ENCODE measurements at regions not wholly inside any gene's neighbourhood (a gene's known extent, or its start where the extent isn't known, plus 50 kb on each side); places are given as distances from the start of the nearest gene placed in this dataset.
"Not testable (repeated sequence)": the region's sequence is repeated elsewhere in the genome, so short reads cannot be mapped to it uniquely, and the experiment has no call there.

GRCh38 chr2:128671981-128672757, 353.5 kb upstream of the HS6ST1 start:
- not testable (repeated sequence) for DNase-seq

- not testable (repeated sequence) for DNase-seq
These were observed 361.0 kb upstream of the HS6ST1 start for GRCh38 chr2:128679680-128680079.

- no peak for DNase-seq
These were observed 362.8 kb upstream of the HS6ST1 start for GRCh38 chr2:128681507-128681906.

GRCh38 chr2:128682266-128682665, 363.6 kb upstream of the HS6ST1 start:
- DNase-seq, result no peak

GRCh38 chr2:128682729-128683284, 364.1 kb upstream of the HS6ST1 start:
- DNase-seq, result no peak

GRCh38 chr2:128684523-128684922, 365.9 kb upstream of the HS6ST1 start:
- DNase-seq, result no peak

GRCh38 chr2:128685841-128686496, 367.3 kb upstream of the HS6ST1 start:
- DNase-seq, result no peak

GRCh38 chr2:128686497-128686859, 367.8 kb upstream of the HS6ST1 start:
- DNase-seq, result no peak

GRCh38 chr2:128686881-128687555, 368.4 kb upstream of the HS6ST1 start:
- no peak for DNase-seq

GRCh38 chr2:128687565-128687964, 368.9 kb upstream of the HS6ST1 start:
- DNase-seq, result no peak

- no peak for DNase-seq
These were observed 371.3 kb upstream of the HS6ST1 start for GRCh38 chr2:128689971-128690370.

- DNase-seq, result no peak
These were observed 371.8 kb upstream of the HS6ST1 start for GRCh38 chr2:128690431-128690830.

- DNase-seq, result no peak
These were observed 372.2 kb upstream of the HS6ST1 start for GRCh38 chr2:128690869-128691268.

- DNase-seq, result no peak
These were observed 372.9 kb upstream of the HS6ST1 start for GRCh38 chr2:128691526-128691925.

GRCh38 chr2:128692895-128693742, 374.5 kb upstream of the HS6ST1 start:
- DNase-seq, result no peak

GRCh38 chr2:128693743-128694029, 375.0 kb upstream of the HS6ST1 start:
- DNase-seq, result no peak

GRCh38 chr2:128695646-128696220, 377.1 kb upstream of the HS6ST1 start:
- no peak for DNase-seq

GRCh38 chr2:128696421-128696820, 377.8 kb upstream of the HS6ST1 start:
- DNase-seq, result no peak

- no peak for DNase-seq
These were observed 382.8 kb upstream of the HS6ST1 start for GRCh38 chr2:128701418-128701817.

GRCh38 chr2:128702616-128703015, 383.9 kb upstream of the HS6ST1 start:
- no peak for DNase-seq

- DNase-seq, result no peak
These were observed 389.6 kb upstream of the HS6ST1 start for GRCh38 chr2:128708106-128708816.

- no peak for DNase-seq
These were observed 391.6 kb upstream of the HS6ST1 start for GRCh38 chr2:128710242-128710641.
